ENCODE measurements at regions not wholly inside any gene's neighbourhood (a gene's known extent, or its start where the extent isn't known, plus 50 kb on each side); places are given as distances from the start of the nearest gene placed in this dataset.

GRCh38 chr7:28362182-28362581 lies 50.1 kb upstream of the CREB5 start:
- H3K4me3 ChIP-seq, result no peak overlapping the region
- intact Hi-C loops (cut with DNase I), result no loop called here
- ATAC-seq (no peak), DNase-seq (no peak), FAIRE-seq (no peak)
- H3K36me3 ChIP-seq, result no peaks in the 10 kb centered on the region
- TF ChIP-seq CTCF (IDR thresholded peaks at IDR 0.05), result no peak
- no peak overlapping the region for H3K27ac ChIP-seq
- no peaks in the 10 kb centered on the region for H3K27me3 ChIP-seq
- WGBS, 2 donors, result 90 to 94% methylated on average over 1 of the region's 1 CpG
- H3K4me1 ChIP-seq, result no peaks in the 10 kb centered on the region
- no peaks in the 10 kb centered on the region for H3K9me3 ChIP-seq

Data from pancreas (tissue), 10 donors.